DND-41 (cell line): ENCODE measurements at regions not wholly inside any gene's neighbourhood (a gene's known extent, or its start where the extent isn't known, plus 50 kb on each side); places are given as distances from the start of the nearest gene placed in this dataset.

Source experiments
- EZH2 ChIP-seq: IDR thresholded peaks from 3 replicates; pipeline ENCODE4 v1.6.1; 2012; ENCODE audit warnings: borderline replicate concordance, low read depth, mild to moderate bottlenecking, moderate library complexity, low read length, inconsistent platforms; ENCODE audit not compliant: severe bottlenecking
- TF ChIP-seq, protein P1 (sequence below): IDR thresholded peaks from 2 replicates; pipeline ENCODE4 v1.5.1; 2012; ENCODE audit warnings: borderline replicate concordance, low read length, moderate library complexity, mild to moderate bottlenecking; ENCODE audit not compliant: poor library complexity, severe bottlenecking; ENCODE audit errors: extremely low read depth

- TF ChIP-seq, protein P1, sequence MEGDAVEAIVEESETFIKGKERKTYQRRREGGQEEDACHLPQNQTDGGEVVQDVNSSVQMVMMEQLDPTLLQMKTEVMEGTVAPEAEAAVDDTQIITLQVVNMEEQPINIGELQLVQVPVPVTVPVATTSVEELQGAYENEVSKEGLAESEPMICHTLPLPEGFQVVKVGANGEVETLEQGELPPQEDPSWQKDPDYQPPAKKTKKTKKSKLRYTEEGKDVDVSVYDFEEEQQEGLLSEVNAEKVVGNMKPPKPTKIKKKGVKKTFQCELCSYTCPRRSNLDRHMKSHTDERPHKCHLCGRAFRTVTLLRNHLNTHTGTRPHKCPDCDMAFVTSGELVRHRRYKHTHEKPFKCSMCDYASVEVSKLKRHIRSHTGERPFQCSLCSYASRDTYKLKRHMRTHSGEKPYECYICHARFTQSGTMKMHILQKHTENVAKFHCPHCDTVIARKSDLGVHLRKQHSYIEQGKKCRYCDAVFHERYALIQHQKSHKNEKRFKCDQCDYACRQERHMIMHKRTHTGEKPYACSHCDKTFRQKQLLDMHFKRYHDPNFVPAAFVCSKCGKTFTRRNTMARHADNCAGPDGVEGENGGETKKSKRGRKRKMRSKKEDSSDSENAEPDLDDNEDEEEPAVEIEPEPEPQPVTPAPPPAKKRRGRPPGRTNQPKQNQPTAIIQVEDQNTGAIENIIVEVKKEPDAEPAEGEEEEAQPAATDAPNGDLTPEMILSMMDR = no peak
- TF ChIP-seq EZH2 = no peak
Observed at GRCh38 chr7:65264258-65264657, 109.4 kb upstream of the ZNF92 start.
